ENCODE measurements at regions not wholly inside any gene's neighbourhood (a gene's known extent, or its start where the extent isn't known, plus 50 kb on each side); places are given as distances from the start of the nearest gene placed in this dataset.

DNA sequence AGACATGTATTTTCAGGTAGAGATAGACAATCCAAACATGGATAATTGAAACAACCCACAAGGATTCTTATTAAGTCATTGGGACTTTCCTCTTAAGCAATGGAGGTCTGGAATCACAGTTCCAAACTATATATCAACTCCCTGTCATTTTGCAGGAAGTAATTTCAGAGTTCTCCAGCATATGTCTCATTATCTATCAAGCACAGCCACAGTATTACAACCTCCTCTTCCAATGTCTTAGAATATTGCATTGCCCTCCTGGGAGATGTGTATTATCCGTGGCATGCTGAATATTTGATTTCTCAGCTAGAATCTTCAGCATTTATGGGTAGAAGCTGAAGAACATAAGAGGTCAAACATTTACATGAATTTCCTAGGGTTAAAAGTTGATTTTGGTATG is 1255.8 kb downstream of the SORCS1 start (continued):
- no peak for TF ChIP-seq ZNF462 (CRISPR knock-in tag; IDR thresholded peaks at IDR 0.05)

DNA sequence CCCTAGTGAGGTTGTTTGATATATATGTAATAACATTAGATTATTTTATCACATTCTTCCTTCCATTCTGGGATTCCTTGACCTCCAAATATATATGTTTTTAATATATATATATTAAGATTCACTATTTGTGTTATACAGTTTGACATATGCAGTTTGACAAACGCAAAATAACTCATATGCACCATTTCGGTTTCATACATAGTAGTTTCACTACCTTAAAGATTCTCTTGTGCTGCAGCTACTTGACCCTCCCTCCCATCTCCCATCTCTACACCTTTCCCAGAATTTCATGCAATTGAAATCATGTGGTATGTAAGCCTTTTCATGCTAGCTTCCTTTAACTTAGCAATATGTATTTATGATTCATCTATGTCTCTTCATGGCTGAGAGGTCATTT is 1244.4 kb downstream of the SORCS3 start:
- no peak overlapping the region for H3K4me2 ChIP-seq
- no peaks in the 10 kb centered on the region for H3K36me3 ChIP-seq (ENCODE audit: insufficient read depth)
- no peaks in the 10 kb centered on the region for H3K27me3 ChIP-seq (ENCODE audit: insufficient read depth)
- no peak overlapping the region for H3K27ac Mint-ChIP-seq
- no peaks in the 10 kb centered on the region for H3F3A ChIP-seq (replicated peaks; ENCODE audit: low read depth)
- H2AFZ ChIP-seq = no peak overlapping the region
- no peaks in the 10 kb centered on the region for H4K20me1 ChIP-seq (replicated peaks; ENCODE audit: insufficient read depth)
- DNase-seq (ENCODE audit: low spot score) (no peak), ATAC-seq (no peak)
- H3K27me3 Mint-ChIP-seq (ENCODE audit: insufficient read depth, low read depth, poor library complexity) = no peaks in the 10 kb centered on the region
- no peaks in the 10 kb centered on the region for H3K79me2 ChIP-seq (replicated peaks; ENCODE audit: insufficient read depth)
- no peak overlapping the region for H3K27ac ChIP-seq (ENCODE audit: low read depth)
- peaks cover 7% of the 10 kb centered on the region; the same call in 2 of the 3 replicates for H3K9me3 Mint-ChIP-seq
- H3K4me3 ChIP-seq = no peak overlapping the region
- H3K9me2 ChIP-seq (ENCODE audit: insufficient read depth) = no peaks in the 10 kb centered on the region
- H3K4me1 ChIP-seq (ENCODE audit: insufficient read depth) = no peaks in the 10 kb centered on the region
- H3K4me3 Mint-ChIP-seq = no peak overlapping the region
- H3K36me3 Mint-ChIP-seq (ENCODE audit: low read depth) = no peaks in the 10 kb centered on the region
- H3K4me1 Mint-ChIP-seq = peaks cover 2% of the 10 kb centered on the region; the same call in 1 of the 3 replicates
- TF ChIP-seq EZH2 (IDR thresholded peaks at IDR 0.05; ENCODE audit: low read depth, unreplicated experiment) = no peak
- TF ChIP-seq CREB1 (CRISPR knock-in tag; IDR thresholded peaks at IDR 0.05; ENCODE audit: low read depth) = no peak
- no peak for TF ChIP-seq CTCF (conservative IDR thresholded peaks at IDR 0.05; ENCODE audit: low read depth in 2 of 2)
- TF ChIP-seq ZNF114 (CRISPR knock-in tag; IDR thresholded peaks at IDR 0.05) = no peak
- no peak for TF ChIP-seq ZNF462 (CRISPR knock-in tag; IDR thresholded peaks at IDR 0.05)
- TF ChIP-seq POLR2AphosphoS5 (IDR thresholded peaks at IDR 0.05; ENCODE audit: low read depth) = no peak
- no peak for TF ChIP-seq STAT1 (IDR thresholded peaks at IDR 0.05; ENCODE audit: unreplicated experiment)
- TF ChIP-seq ZNF331 (CRISPR knock-in tag; IDR thresholded peaks at IDR 0.05; ENCODE audit: low read depth) = no peak

All from GM23338 (cell line).